MM.1S (cell line): ENCODE measurements at regions not wholly inside any gene's neighbourhood (a gene's known extent, or its start where the extent isn't known, plus 50 kb on each side); places are given as distances from the start of the nearest gene placed in this dataset.
"Not testable (repeated sequence)": the region's sequence is repeated elsewhere in the genome, so short reads cannot be mapped to it uniquely, and the experiment has no call there.

Experiments used
- DNase-seq: peaks from one replicate; pipeline ENCODE4 v3.0.0-alpha.2; 2015
- H2AFZ ChIP-seq: fragments of 300-600 bp; sonication (generic); 2 replicates; pipeline ENCODE4 v1.6.0; 2016; ENCODE audit warnings: antibody characterized with exemption, low read length
- H3F3A ChIP-seq: fragments of 300-600 bp; sonication (generic); 2 replicates; pipeline ENCODE4 v1.6.1; 2016; ENCODE audit warnings: mild to moderate bottlenecking, antibody characterized with exemption, low read length, moderate library complexity, mixed read lengths; ENCODE audit not compliant: insufficient read depth
- H3K27ac ChIP-seq: fragments of 300-600 bp; sonication (generic); 2 replicates; pipeline ENCODE4 v1.5.1; 2016; ENCODE audit warnings: mild to moderate bottlenecking, low read length
- H3K27me3 ChIP-seq: fragments of 300-600 bp; sonication (generic); replicated peaks from 2 replicates; pipeline ENCODE4 v1.6.0; 2016; ENCODE audit warnings: low read length; ENCODE audit not compliant: insufficient read depth
- H3K36me3 ChIP-seq: fragments of 300-600 bp; sonication (generic); replicated peaks from 2 replicates; pipeline ENCODE4 v1.6.1; 2016; ENCODE audit warnings: mild to moderate bottlenecking, low read length, mixed read lengths; ENCODE audit not compliant: insufficient read depth
- H3K4me1 ChIP-seq: fragments of 300-600 bp; sonication (generic); 2 replicates; pipeline ENCODE4 v1.6.1; 2016; ENCODE audit warnings: low read length, mixed read lengths
- H3K4me2 ChIP-seq: fragments of 300-600 bp; sonication (generic); 2 replicates; pipeline ENCODE4 v1.6.0; 2016; ENCODE audit warnings: low read depth, low read length
- H3K4me3 ChIP-seq: fragments of 300-600 bp; sonication (generic); 2 replicates; pipeline ENCODE4 v1.5.1; 2016; ENCODE audit warnings: low read length, mixed read lengths
- H3K79me2 ChIP-seq: fragments of 300-600 bp; sonication (generic); 2 replicates; pipeline ENCODE4 v1.6.1; 2016; ENCODE audit warnings: mixed run types, low read length, mixed read lengths
- H3K9ac ChIP-seq: fragments of 300-600 bp; sonication (generic); 2 replicates; pipeline ENCODE4 v1.6.1; 2016; ENCODE audit warnings: low read length, mixed read lengths
- H3K9me2 ChIP-seq: fragments of 300-600 bp; sonication (generic); replicated peaks from 2 replicates; pipeline ENCODE4 v1.6.1; 2016; ENCODE audit warnings: mild to moderate bottlenecking, low read length, mixed read lengths; ENCODE audit not compliant: insufficient read depth
- H3K9me3 ChIP-seq: fragments of 300-600 bp; sonication (generic); replicated peaks from 2 replicates; pipeline ENCODE4 v1.6.1; 2016; ENCODE audit warnings: mild to moderate bottlenecking, low read length, mixed read lengths; ENCODE audit not compliant: insufficient read depth
- H4K20me1 ChIP-seq: fragments of 300-600 bp; sonication (generic); 2 replicates; pipeline ENCODE4 v1.6.1; 2016; ENCODE audit warnings: mild to moderate bottlenecking, low read length, moderate library complexity, mixed read lengths; ENCODE audit not compliant: insufficient read depth
- EZH2 ChIP-seq: fragments of 300-600 bp; sonication (generic); optimal IDR thresholded peaks from 2 replicates; pipeline ENCODE3; 2017; ENCODE audit warnings: low read depth, mild to moderate bottlenecking, antibody characterized with exemption, low read length, mixed read lengths
- EZH2phosphoT487 ChIP-seq: fragments of 300-600 bp; sonication (generic); IDR thresholded peaks from 2 replicates; pipeline ENCODE4 v1.6.1; 2018; ENCODE audit warnings: antibody characterized with exemption, low read length
- TF ChIP-seq, protein P1 (sequence below): fragments of 300-600 bp; sonication (generic); IDR thresholded peaks from 2 replicates; pipeline ENCODE4 v1.5.1; 2016; ENCODE audit warnings: antibody characterized with exemption, low read length, mixed read lengths

DNA sequence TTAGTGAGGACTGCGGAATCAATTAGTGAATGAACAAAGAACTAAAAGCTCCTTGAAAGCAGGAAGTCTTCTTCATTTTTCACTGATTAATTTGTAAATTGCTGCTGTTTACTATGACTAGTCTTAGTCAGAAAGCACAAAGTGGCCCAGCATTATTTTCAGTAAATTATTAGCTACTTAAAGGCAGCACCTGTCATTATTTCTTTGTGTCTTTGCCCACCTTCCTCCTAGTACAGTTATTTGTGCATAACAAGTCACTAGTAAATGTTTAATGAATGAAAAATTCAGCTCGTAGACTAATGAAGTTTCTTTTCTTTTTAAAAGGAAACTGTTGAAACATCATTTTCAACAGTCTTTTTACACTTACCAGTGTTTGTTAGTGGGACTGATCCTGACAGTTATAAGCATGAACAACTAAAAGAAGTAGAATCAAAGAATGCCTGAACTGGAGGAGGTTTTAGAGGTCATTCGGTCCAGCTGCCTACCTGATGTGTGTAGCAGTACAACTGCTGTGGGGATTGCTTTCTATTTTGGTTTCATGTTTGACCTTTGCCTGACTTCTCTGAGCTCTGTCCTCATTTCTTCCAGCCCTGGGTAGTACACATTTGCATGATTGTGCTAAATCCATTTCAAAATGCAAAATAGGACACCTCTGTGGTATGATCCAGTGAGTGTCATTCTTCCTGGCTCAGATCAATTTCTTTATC, 140.0 kb upstream of the PHYHIPL start:
- TF ChIP-seq EZH2 (no peak), EZH2phosphoT487 (no peak)
- TF ChIP-seq, protein P1, sequence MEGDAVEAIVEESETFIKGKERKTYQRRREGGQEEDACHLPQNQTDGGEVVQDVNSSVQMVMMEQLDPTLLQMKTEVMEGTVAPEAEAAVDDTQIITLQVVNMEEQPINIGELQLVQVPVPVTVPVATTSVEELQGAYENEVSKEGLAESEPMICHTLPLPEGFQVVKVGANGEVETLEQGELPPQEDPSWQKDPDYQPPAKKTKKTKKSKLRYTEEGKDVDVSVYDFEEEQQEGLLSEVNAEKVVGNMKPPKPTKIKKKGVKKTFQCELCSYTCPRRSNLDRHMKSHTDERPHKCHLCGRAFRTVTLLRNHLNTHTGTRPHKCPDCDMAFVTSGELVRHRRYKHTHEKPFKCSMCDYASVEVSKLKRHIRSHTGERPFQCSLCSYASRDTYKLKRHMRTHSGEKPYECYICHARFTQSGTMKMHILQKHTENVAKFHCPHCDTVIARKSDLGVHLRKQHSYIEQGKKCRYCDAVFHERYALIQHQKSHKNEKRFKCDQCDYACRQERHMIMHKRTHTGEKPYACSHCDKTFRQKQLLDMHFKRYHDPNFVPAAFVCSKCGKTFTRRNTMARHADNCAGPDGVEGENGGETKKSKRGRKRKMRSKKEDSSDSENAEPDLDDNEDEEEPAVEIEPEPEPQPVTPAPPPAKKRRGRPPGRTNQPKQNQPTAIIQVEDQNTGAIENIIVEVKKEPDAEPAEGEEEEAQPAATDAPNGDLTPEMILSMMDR: no peak
- Histone ChIP-seq H3K27me3 (no peaks in the 10 kb centered on the region), H3K9me2 (no peaks in the 10 kb centered on the region), H3K9ac (no peak overlapping the region), H3K27ac (no peak overlapping the region), H3K4me2 (no peak overlapping the region), H3K4me1 (no peaks in the 10 kb centered on the region), H2AFZ (no peak overlapping the region), H4K20me1 (no peaks in the 10 kb centered on the region), H3K4me3 (no peak overlapping the region), H3F3A (no peaks in the 10 kb centered on the region), H3K9me3 (no peaks in the 10 kb centered on the region), H3K36me3 (no peaks in the 10 kb centered on the region), H3K79me2 (no peaks in the 10 kb centered on the region)
- DNase-seq: peak; percentile 44

DNA sequence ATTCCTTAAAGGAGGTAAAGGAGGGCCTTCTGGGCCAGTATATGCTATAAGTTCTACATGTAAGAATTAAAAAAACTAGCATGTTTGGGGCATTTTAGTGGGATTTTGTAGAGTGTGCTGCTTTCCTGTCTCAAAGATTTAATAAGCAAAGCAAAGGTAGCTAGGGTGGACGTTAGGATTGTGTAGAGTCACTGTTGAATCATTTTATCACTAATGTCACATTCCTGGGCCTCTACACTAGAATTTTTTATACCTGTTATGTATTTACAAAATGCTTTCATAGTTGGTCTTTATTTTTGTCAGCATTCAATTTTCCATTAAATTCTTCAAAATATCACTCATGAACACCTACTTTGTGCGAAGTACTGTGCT, 139.4 kb upstream of the PHYHIPL start:
- Histone ChIP-seq H3K4me2 (no peak overlapping the region), H4K20me1 (no peaks in the 10 kb centered on the region), H3K9ac (no peak overlapping the region), H2AFZ (no peak overlapping the region), H3K4me1 (no peaks in the 10 kb centered on the region), H3K27me3 (no peaks in the 10 kb centered on the region), H3K27ac (no peak overlapping the region), H3K9me3 (no peaks in the 10 kb centered on the region), H3K9me2 (no peaks in the 10 kb centered on the region), H3K36me3 (no peaks in the 10 kb centered on the region), H3F3A (no peaks in the 10 kb centered on the region), H3K4me3 (no peak overlapping the region), H3K79me2 (no peaks in the 10 kb centered on the region)
- TF ChIP-seq, protein P1: no peak
- TF ChIP-seq EZH2phosphoT487 (no peak), EZH2 (no peak)
- DNase-seq: no peak

DNA sequence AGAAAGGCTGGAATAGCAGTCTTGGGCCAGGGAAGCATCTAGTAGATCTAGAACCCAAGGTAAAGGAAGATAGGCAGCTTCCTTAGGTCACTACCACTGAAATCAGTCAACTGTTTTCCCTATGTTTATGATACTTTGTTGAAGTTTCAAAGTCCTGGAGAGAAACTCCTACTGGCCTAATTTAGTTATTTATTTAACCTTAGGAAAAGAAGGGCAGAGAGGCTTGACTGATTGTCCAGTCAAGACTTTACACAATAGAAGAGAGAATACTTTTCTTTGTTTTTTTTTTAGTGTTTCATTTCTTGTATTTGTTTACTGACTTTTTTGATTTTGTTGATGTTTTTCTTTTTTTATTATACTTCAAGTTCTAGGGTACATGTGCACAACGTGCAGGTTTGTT, 138.9 kb upstream of the PHYHIPL start:
- no peak overlapping the region for H3K4me2 ChIP-seq
- no peak overlapping the region for H3K4me3 ChIP-seq
- H3K4me1 ChIP-seq: no peaks in the 10 kb centered on the region
- no peaks in the 10 kb centered on the region for H3K9me2 ChIP-seq
- no peak overlapping the region for H3K27ac ChIP-seq
- no peak for DNase-seq
- no peaks in the 10 kb centered on the region for H3K27me3 ChIP-seq
- no peak overlapping the region for H3K9ac ChIP-seq
- H3K36me3 ChIP-seq: no peaks in the 10 kb centered on the region
- no peaks in the 10 kb centered on the region for H3K9me3 ChIP-seq
- TF ChIP-seq, protein P1: no peak
- TF ChIP-seq EZH2phosphoT487 (no peak), EZH2 (no peak)
- H4K20me1 ChIP-seq: no peaks in the 10 kb centered on the region
- H3K79me2 ChIP-seq: no peaks in the 10 kb centered on the region
- H3F3A ChIP-seq: no peaks in the 10 kb centered on the region
- no peak overlapping the region for H2AFZ ChIP-seq

DNA sequence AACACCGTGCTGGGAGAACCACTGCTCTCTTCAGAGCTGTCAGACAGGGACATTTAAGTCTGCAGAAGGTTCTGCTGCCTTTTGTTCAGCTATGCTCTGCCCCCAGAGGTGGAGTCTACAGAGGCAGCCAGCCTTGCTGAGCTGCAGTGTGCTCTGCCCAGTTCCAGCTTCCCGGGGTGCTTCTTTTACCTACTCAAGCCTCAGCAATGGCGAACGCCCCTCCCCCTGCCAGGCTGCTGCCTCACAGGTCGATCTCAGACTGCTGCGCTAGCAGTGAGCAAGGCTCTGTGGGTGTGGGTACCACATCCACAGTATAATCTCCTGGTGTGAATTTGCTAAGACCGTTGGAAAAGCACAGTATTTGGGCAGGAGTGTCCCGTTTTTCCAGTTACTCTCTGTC, 133.1 kb upstream of the PHYHIPL start:
- H4K20me1 ChIP-seq, H3K9me2 ChIP-seq, H3K27me3 ChIP-seq, H3K36me3 ChIP-seq, H3K4me2 ChIP-seq, H3K79me2 ChIP-seq, H3F3A ChIP-seq, H3K4me3 ChIP-seq, H3K27ac ChIP-seq, H3K9me3 ChIP-seq, DNase-seq, H3K4me1 ChIP-seq, H2AFZ ChIP-seq, H3K9ac ChIP-seq: not testable (repeated sequence)
